AG04449 (cell line): ENCODE measurements at regions not wholly inside any gene's neighbourhood (a gene's known extent, or its start where the extent isn't known, plus 50 kb on each side); places are given as distances from the start of the nearest gene placed in this dataset.

Experiments used
- CTCF ChIA-PET: fragments of 350-600 bp; formaldehyde crosslinking; extraction: SDS; loops from one replicate; lab custom pipeline; 2021; ENCODE audit warnings: antibody characterized with exemption; lab: Yijun Ruan, JAX
- POLR2A ChIA-PET: fragments of 400-600, 350-600 bp; formaldehyde crosslinking; extraction: SDS; loops from one replicate; lab custom pipeline; 2020; ENCODE audit warnings: antibody characterized with exemption, inconsistent platforms; lab: Yijun Ruan, JAX
- DNase-seq: peaks from one replicate; pipeline ENCODE4 v3.0.0-alpha.2; 2010; ENCODE audit warnings: low read depth, low spot score
- H3K4me3 ChIP-seq: 2 replicates; pipeline ENCODE4 v1.5.1; 2011; ENCODE audit warnings: low read depth, mild to moderate bottlenecking, control low read depth, low read length
- TF ChIP-seq, protein P1 (sequence below): IDR thresholded peaks from one replicate; pipeline ENCODE4 v1.5.1; 2011; ENCODE audit warnings: mild to moderate bottlenecking, moderate library complexity, low read length, control low read depth, inconsistent platforms; ENCODE audit not compliant: insufficient read depth; ENCODE audit errors: missing control alignments

DNA sequence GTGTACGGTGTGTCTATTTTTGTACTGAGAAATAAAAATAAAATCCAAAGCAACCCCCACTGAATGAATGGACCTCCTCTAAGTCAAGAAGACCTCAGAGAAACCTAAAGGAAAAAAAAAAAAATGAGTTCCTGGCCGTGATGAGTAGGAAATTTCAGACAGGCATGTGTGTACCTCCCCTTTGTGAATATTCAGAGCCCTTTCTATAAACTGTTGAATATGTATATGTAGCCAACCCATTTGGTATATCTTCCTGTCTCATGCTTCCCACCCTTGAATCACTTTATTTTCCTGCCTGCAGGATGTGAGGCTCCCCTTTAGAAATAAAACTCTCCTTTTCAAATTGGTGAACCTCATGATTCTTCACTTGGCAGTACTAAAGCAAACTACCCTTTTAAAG, 887.8 kb upstream of the NCAM2 start:
- no peak overlapping the region for H3K4me3 ChIP-seq
- no peak for DNase-seq
- TF ChIP-seq, protein P1, sequence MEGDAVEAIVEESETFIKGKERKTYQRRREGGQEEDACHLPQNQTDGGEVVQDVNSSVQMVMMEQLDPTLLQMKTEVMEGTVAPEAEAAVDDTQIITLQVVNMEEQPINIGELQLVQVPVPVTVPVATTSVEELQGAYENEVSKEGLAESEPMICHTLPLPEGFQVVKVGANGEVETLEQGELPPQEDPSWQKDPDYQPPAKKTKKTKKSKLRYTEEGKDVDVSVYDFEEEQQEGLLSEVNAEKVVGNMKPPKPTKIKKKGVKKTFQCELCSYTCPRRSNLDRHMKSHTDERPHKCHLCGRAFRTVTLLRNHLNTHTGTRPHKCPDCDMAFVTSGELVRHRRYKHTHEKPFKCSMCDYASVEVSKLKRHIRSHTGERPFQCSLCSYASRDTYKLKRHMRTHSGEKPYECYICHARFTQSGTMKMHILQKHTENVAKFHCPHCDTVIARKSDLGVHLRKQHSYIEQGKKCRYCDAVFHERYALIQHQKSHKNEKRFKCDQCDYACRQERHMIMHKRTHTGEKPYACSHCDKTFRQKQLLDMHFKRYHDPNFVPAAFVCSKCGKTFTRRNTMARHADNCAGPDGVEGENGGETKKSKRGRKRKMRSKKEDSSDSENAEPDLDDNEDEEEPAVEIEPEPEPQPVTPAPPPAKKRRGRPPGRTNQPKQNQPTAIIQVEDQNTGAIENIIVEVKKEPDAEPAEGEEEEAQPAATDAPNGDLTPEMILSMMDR, result no peak
- POLR2A ChIA-PET, result no interaction called here
- CTCF ChIA-PET, result no interaction called here

DNA sequence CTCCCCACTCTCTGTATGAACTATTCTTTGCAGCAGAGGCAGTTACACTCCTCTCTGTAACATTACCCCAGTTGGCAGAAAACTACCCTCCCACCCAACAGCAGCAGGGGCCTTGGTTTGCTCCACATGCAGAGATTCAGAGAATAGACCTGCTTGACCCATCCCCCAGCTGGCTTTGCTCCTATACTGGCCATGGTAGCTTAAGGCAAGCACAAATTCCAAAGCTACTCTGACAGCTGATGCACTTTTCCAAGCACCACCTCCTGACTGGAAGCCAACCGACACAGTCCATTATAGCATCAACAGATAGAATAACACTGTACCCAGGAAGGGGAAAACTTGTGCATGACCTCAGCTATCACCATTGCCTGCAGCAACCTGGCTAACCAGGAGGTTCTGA, 846.5 kb upstream of the NCAM2 start:
- TF ChIP-seq, protein P1, result no peak
- CTCF ChIA-PET, result no interaction called here
- H3K4me3 ChIP-seq, result no peak overlapping the region
- DNase-seq, result no peak
- POLR2A ChIA-PET, result no interaction called here

DNA sequence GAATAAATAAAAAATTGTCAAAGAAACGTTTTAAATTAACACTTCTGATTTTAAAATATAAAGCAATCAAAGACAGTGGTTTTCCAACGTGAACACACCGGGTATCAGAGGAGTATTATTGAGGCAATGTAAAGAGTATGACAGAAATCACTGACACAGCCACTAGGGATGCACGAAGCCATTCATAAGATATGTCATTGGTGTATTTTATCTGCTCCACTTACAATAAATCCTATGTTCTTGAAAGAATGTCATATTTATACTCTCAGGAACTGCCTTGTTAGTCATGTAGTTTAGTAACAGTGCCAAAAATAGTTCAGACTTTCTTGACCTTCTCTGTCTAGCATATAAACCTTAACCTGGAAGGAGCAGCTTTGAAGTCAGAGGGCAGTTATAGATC, 835.0 kb upstream of the NCAM2 start:
- CTCF ChIA-PET, result no interaction called here
- POLR2A ChIA-PET, result no interaction called here
- TF ChIP-seq, protein P1, result no peak
- no peak for DNase-seq
- H3K4me3 ChIP-seq, result no peak overlapping the region

DNA sequence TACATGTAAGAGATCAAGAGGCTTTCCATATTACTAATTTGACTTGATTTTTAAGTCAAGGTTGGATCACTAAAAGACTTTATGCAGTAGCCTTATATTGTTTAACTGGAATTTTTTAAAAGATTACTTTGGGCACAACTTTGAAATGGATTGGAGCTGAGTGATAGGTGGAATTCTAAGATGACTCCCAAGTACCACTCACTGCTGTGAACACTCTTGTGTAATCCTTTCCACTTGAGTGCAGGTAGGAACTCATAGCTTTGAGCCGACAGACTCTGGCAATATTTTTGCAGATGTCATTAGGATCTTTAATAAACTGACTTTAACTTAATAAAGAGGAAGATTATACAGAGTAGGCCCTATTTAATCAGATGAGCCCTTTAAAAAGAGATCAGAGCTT, 831.1 kb upstream of the NCAM2 start:
- ChIA-PET POLR2A (no interaction called here), CTCF (no interaction called here)
- no peak for DNase-seq
- H3K4me3 ChIP-seq, result no peak overlapping the region
- TF ChIP-seq, protein P1, result no peak

DNA sequence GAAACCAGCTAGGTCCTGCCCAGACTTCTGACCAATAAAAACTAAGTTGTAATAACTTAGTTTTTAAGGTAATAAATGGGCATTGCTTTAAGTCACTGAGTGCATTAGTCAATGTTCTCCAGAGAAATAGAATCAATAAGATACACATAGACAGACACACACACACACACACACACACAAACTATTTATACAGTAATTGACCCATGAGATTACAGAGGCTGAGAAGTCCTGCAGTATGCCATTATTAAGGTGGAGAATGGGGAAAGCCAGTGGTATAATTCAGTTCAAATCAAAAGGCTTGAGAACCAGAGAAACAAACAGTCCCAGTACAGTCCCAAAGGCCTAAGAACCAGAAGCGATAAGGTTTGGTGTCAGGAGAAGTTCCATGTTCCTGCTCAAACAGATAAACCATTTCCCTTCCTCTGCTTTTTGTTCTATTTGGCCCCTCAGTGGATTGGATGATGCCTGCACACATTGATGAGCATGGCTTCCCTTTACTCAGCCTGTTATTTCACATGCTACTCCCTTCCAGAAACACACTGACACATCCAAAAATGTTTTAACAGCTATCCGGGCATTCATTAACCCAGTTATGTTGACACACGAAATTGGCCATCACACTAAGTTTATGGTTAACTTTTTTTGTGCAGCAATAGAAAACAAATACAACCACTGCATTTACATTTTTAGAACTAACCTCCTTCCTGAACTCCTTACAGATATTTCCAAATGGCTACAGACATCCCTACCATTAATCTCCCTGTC, 828.2 kb upstream of the NCAM2 start:
- CTCF ChIA-PET, result no interaction called here
- TF ChIP-seq, protein P1, result no peak
- no peak for DNase-seq
- no peak overlapping the region for H3K4me3 ChIP-seq
- POLR2A ChIA-PET, result no interaction called here

DNA sequence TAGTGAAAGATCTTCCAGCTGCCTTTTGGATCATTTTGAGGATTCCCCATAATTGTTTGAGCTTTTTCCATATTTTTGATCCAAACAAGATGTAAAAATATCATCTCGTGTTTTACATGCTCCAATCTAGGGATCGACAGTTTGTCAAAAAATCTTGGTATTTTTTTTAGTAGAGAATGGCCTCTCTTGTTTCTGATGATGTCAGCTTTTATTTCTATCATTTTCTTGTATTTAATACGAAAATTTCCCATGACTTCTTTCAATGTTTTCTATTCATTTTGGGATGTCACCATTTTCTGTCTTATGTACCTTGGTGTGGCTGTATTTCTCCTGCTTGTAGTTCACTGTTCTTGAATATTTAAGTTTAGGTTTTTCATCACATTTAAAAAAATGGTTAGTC, 812.0 kb upstream of the NCAM2 start:
- POLR2A ChIA-PET, result no interaction called here
- TF ChIP-seq, protein P1, result no peak
- CTCF ChIA-PET, result no interaction called here
- H3K4me3 ChIP-seq, result no peak overlapping the region
- DNase-seq, result no peak
